NCI-H82 treated with DMSO at 0.1 percent for 48 hours (cell line): ENCODE measurements at regions not wholly inside any gene's neighbourhood (a gene's known extent, or its start where the extent isn't known, plus 50 kb on each side); places are given as distances from the start of the nearest gene placed in this dataset.
"Not testable (repeated sequence)": the region's sequence is repeated elsewhere in the genome, so short reads cannot be mapped to it uniquely, and the experiment has no call there.

Experiments used
- DNase-seq: peaks from one replicate; lab custom pipeline; 2025; ENCODE audit not compliant: unreplicated experiment; lab: John Stamatoyannopoulos, UW

DNA sequence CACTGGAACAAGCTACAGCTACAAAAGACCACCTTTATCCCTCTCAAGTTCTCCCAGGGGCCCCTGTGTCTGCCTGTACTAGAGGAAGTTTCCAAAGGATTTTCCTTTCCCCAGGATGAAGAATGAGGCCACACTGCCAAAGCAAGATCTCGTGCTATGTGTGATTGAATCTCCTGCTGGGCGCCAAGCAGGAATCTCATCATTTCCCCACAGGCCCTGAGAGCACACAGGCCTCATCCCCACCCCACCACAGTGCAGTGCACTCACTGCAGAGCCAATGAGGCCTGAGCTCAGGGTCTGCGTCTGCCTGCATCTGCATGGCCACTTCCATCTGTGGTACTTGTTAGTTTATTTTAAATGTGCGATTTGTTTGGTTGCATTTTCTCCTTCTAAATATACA lies 387.4 kb upstream of the ASIC2 start:
- no peak for DNase-seq

GRCh38 chr17:33682599-33682998 lies 389.5 kb upstream of the ASIC2 start:
- no peak for DNase-seq

GRCh38 chr17:33684735-33685134 lies 391.6 kb upstream of the ASIC2 start:
- no peak for DNase-seq

- no peak for DNase-seq
Observed at GRCh38 chr17:33686171-33686570, 393.1 kb upstream of the ASIC2 start.

- DNase-seq = no peak
Observed at GRCh38 chr17:33687831-33688230, 394.7 kb upstream of the ASIC2 start.

- no peak for DNase-seq
Observed at GRCh38 chr17:33688771-33689170, 395.7 kb upstream of the ASIC2 start.

DNA sequence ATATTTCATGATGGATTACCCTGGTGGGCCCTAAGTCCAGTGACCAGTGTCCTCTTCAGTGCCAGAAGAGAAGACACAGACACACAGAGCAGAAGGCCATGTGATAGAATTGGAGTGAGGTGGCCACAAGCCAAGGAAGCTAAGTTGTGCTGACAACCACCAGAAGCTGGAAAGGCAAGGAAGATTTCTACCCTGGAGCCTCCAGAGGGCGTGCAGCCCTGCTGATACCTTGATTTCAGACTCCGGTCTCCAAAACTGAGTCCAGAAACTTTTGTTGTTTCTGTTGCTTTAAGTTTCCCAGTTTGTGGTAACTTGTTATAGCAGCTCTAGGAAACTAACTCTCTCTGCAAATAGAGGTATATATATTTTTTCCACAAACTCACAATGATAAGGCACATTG lies 396.6 kb upstream of the ASIC2 start:
- DNase-seq = no peak

- DNase-seq = no peak
Observed at GRCh38 chr17:33695431-33695830, 402.3 kb upstream of the ASIC2 start.

- DNase-seq = no peak
Observed at GRCh38 chr17:33696102-33696501, 403.0 kb upstream of the ASIC2 start.

- no peak for DNase-seq
Observed at GRCh38 chr17:33697557-33697956, 404.5 kb upstream of the ASIC2 start.

- no peak for DNase-seq
Observed at GRCh38 chr17:33701910-33702309, 408.8 kb upstream of the ASIC2 start.

DNA sequence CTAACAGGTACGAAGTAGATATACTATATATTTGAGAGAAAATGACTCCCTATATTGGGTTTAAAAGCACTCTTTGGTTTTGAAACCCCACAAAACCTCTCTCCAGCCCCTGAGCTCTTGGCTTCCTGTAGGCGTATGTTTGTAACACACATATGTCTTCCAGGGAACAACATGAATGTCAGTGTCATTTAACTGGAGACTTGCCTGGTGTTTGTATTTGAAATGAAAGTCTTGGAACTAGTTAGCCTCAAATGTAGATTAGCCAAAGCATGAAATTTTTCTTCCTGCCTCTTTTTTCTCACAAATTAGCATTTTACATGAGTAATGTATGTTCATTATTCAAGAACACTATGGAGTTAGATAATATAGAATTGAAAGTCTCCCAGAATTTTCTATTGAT lies 411.8 kb upstream of the ASIC2 start:
- DNase-seq = no peak

GRCh38 chr17:33709881-33710280 lies 416.8 kb upstream of the ASIC2 start:
- no peak for DNase-seq

- DNase-seq = no peak
Observed at GRCh38 chr17:33712120-33712519, 419.0 kb upstream of the ASIC2 start.

DNA sequence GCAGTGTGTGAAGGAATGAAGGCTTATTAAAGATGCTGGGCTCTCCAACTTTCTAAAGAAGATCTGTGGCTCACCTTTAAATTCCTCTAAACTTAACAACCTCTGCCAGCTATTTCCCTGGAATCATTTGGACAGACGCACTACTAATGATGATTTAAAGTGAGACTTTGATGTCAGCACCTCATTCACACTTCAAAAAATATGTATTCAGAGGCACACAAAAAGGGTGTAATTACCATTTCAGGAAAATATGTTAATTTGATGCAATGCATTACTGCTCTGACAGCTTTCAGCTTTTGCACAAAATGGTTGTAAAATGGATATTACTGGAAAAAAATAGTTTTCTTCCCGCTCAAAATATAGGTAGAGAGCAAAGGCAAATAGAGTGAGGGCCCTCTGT lies 423.9 kb upstream of the ASIC2 start:
- no peak for DNase-seq

GRCh38 chr17:33723736-33724135 lies 430.6 kb upstream of the ASIC2 start:
- not testable (repeated sequence) for DNase-seq

- peak; percentile 5 for DNase-seq
Observed at GRCh38 chr17:33725675-33726271, 432.7 kb upstream of the ASIC2 start.

GRCh38 chr17:33730131-33730530 lies 437.0 kb upstream of the ASIC2 start:
- no peak for DNase-seq

- no peak for DNase-seq
Observed at GRCh38 chr17:33732116-33732515, 439.0 kb upstream of the ASIC2 start.

DNA sequence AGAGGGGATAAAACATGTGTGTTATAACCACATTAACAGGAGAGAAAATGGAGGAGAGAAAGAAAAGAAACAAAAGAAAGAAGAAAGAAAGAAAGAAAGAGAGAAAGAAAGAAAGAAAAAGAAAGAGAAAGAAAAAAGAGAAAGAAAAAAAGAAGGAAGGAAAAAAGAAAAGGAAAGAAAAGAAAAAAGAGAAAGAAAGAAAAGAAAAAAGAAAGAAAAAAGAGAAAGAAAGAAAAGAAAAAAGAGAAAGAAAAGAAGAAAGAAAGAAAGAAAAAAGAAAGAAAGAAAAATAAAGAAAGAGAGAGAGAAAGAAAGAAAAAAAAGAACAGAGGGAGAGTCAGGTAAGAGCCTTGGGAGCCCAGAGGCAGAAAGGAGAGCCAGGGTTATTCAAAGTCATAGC lies 446.6 kb upstream of the ASIC2 start:
- no peak for DNase-seq

DNA sequence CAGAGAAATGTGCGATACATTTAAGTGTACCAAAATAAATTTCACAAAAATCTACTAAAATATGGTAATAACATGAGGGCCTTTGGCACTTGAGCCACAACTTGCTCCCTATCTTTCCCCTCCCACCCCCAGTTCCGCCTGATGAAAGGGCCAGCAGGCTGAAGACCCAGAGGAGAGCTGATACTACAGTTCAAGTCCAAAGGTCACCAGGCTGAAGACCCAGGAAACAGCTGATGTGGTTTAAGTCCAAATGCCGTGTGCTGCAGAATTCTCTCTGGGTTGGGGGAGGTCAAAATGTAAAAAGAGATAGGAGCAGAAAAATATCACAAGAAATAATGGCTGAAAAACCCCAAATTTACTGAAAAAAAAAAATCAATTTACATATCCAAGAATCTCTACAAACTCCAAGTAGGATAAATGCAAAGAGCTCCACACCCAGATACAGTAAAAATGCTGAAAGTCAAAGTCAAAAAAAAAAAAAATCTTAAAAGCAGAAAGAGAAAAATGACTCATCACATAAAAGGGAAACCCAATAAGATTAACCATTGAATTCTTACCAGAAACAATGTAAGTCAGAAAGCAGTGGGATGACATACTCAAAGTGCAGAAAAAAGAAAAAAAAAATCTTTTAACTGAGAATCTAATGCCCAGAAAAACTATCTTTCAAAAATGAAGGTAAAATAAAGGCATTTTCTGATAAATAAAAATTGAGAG lies 452.1 kb upstream of the ASIC2 start:
- DNase-seq = no peak

GRCh38 chr17:33749171-33749570 lies 456.1 kb upstream of the ASIC2 start:
- DNase-seq = no peak
